GM10266 (cell line): ENCODE measurements at regions not wholly inside any gene's neighbourhood (a gene's known extent, or its start where the extent isn't known, plus 50 kb on each side); places are given as distances from the start of the nearest gene placed in this dataset.

ENCODE experiments used
- DNase-seq: peaks from one replicate; pipeline ENCODE4 v3.0.0; 2012; ENCODE audit errors: extremely low spot score
- TF ChIP-seq, protein P1 (sequence below): IDR thresholded peaks from 2 replicates; pipeline ENCODE4 v1.5.1; 2012; ENCODE audit warnings: mild to moderate bottlenecking, low read depth; ENCODE audit not compliant: control insufficient read depth, insufficient read depth; ENCODE audit errors: missing control alignments

DNA sequence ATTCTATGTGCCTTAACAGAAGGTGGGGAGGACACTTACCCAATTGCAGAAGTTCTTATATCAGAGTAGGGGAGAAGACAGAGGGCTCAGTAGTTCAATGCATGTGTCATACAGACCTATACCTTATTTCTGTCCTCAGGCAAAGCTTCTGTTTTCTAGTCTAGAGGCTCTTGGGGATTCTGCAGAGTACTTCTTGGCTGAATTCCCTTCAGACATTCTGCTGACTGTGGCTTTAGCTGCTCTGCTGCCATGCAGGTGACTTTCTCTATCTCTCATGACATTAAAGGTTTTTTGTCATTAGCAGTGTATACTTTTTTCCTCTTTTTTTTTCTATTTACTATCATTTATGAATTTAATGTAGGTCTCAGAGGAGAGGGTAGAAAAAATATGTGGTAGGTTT is 172.8 kb upstream of the PLSCR5 start:
- no peak for DNase-seq
- TF ChIP-seq, protein P1, sequence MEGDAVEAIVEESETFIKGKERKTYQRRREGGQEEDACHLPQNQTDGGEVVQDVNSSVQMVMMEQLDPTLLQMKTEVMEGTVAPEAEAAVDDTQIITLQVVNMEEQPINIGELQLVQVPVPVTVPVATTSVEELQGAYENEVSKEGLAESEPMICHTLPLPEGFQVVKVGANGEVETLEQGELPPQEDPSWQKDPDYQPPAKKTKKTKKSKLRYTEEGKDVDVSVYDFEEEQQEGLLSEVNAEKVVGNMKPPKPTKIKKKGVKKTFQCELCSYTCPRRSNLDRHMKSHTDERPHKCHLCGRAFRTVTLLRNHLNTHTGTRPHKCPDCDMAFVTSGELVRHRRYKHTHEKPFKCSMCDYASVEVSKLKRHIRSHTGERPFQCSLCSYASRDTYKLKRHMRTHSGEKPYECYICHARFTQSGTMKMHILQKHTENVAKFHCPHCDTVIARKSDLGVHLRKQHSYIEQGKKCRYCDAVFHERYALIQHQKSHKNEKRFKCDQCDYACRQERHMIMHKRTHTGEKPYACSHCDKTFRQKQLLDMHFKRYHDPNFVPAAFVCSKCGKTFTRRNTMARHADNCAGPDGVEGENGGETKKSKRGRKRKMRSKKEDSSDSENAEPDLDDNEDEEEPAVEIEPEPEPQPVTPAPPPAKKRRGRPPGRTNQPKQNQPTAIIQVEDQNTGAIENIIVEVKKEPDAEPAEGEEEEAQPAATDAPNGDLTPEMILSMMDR: no peak

DNA sequence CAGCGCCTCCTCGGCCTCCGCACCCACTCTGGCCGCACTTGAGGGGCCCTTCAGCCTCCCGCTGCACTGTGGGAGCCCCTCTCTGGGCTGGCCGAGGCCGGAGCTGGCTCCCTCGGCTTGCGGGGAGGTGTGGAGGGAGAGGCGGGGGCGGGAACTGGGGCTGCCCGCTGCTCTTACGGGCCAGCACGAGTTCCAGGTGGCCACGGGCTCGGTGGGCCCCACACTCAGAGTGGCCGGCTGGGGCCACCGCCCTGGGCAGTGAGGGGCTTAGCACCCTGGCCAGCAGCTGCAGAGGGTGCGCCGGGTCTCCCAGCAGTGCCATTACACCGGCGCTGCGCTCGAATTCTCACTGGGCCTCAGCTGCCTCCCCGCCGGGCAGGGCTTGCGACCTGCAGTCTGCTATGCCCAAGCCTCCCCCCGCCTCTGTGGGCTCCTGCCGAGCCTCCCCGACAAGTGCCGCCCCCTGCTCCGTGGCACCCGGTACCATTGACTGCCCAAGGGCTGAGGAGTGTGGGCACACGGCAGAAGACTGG is 167.1 kb upstream of the PLSCR5 start:
- no peak for DNase-seq
- TF ChIP-seq, protein P1: no peak

DNA sequence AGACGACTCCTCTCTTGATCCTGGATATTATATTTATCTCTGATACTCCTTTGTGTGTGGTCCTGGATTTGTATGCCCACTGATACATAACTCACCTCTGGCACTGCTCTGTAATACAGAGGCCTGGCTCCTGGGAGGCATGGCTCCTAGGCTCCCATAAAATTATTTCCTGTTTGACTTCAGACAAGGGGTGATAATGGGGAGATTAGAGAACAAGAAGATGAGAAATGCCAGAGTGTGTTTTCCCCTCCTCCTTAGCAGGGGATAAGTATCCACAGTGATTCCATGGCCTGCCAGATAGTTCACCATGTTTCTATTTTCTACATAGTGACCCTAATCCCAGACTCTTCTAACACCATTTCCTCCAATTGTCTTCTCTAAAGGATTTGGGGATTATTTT is 165.7 kb upstream of the PLSCR5 start:
- no peak for DNase-seq
- TF ChIP-seq, protein P1: no peak

DNA sequence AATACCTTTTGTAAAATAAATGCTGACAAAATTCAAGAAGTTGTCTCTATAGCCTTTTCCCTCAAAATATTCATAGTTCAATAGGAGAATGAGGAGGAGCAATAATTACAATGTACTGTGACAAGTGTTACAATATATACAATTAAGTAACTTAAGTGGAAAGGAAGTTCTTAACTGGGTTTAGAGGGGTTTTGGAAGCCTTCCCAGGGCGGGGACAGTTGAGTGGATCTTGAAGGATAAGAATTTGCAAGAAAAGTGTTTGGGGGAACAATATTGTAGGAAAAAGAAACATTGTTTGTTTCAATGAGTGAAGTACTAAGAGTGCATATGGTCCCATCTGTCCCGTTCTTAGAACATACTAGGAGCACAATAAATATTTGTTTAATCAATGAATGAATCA is 165.2 kb upstream of the PLSCR5 start:
- no peak for DNase-seq
- TF ChIP-seq, protein P1: no peak

DNA sequence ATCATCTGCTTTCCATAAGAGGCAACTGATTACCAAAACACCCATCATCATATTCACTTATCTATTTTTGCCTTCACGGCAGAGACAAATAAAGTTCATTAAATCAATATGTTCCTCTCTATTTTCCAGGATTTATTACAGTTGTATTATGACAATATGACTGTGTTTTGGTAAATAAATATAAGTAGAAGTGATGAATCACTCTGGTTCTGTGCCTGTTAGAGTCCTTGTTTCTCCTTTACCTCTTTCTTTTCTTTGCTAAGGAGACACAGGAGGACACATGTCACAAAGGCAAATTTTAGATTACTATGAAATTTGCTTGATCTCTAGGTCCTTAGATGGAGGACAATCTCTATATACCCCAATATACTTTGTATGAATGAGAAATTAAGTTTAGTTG is 152.6 kb upstream of the PLSCR5 start:
- TF ChIP-seq, protein P1: no peak
- DNase-seq: no peak

DNA sequence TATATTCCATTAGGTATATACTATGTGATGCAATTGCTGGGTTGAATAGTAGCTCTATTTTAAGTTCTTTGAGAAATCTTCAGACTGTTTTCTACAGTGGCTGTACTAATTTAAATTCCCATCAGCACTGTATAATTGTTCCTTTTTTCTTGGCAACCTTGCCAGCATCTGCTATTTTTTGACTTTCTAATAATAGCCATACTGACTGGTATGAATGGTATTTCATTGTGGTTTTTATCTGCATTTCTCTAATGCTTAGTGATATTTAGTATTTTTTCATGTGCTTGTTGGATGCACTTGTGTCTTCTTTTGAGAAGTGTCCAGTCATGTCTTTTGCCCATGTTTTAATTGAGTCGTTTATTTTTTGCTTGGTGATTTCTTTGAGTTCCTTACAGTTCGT is 145.1 kb upstream of the PLSCR5 start:
- DNase-seq: no peak
- TF ChIP-seq, protein P1: no peak

DNA sequence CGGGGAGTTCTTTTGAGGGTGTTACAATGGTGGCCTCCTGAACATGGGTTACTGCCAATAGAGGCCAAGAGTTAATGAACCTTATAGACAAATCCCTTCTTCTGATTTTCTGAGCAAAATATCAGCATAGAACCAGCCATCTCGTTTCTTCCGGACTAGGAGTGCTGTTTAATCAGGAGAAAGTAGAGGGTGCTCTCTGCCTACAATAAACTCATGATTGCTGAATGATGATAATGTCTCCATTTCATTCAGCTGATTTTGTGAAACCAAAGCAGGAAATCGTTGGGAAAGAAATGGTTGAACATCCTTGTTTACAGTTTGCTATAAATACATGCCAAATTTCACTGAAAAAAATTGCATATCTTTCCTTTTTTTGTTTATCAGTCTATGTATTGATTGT is 142.8 kb upstream of the PLSCR5 start:
- TF ChIP-seq, protein P1: no peak
- no peak for DNase-seq

DNA sequence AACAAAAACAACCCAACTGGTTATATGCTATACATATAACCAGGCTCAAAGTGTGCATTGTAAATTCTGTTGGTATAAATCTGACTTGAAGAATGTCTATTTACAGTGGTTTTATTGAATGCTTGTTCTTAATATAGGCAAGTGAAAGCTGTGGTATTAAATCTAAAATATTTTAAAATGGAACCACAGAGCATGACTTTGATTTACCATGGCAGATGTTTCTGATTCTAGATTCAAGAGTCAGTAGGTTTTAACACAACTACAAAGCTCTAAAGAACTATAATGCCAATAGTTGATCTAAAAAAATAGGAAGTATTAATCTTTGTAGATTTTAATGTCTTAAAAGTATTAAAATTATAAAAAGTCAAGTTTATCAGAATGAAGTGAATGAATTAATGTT is 141.9 kb upstream of the PLSCR5 start:
- DNase-seq: no peak
- TF ChIP-seq, protein P1: no peak
